ENCODE measurements at regions not wholly inside any gene's neighbourhood (a gene's known extent, or its start where the extent isn't known, plus 50 kb on each side); places are given as distances from the start of the nearest gene placed in this dataset.
A peak's percentile ranks its signal among the peaks of the same experiment; 100 is the strongest.

GRCh38 chr17:428414-428813 lies 75.8 kb upstream of the RPH3AL start:
- H3K27ac ChIP-seq (ENCODE audit: low read depth, low read length): no peak overlapping the region
- H3K27me3 ChIP-seq (ENCODE audit: control insufficient read depth, insufficient read depth, low read length): no peaks in the 10 kb centered on the region
- no peaks in the 10 kb centered on the region for H3K4me1 ChIP-seq (ENCODE audit: control insufficient read depth, insufficient read depth, low read length)
- DNase-seq (ENCODE audit: low read depth in 4 of 6, low spot score in 6 of 6): no peak
- peaks cover 1% of the 10 kb centered on the region for H3K9me3 ChIP-seq (ENCODE audit: control insufficient read depth, insufficient read depth, low read length)
- H3K36me3 ChIP-seq (ENCODE audit: control insufficient read depth, insufficient read depth, low read length): no peaks in the 10 kb centered on the region
- no peak overlapping the region for H3K4me3 ChIP-seq (ENCODE audit: low read depth, low read length)
- WGBS (ENCODE audit: insufficient coverage): 100% methylated on average over 2 of the region's 3 CpGs

DNA sequence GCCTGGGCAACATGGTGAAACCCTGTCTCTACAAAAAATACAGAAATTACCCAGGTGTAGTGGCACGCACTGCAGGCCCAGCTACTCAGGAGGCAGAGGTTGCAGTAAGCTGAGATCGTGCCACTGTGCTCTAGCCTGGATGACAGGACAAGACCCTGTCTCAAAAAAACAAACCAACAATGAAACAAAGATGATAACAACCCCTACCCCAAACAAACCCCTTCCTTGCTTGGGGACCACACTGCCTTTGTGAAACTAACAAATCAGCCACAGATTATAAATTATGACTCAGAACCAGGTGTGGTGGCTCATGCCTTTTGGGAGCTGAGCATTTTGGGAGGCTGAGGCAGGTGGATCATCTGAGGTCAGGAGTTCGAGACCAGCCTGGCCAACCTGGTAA lies 75.3 kb upstream of the RPH3AL start:
- no peak overlapping the region for H3K27ac ChIP-seq (ENCODE audit: low read depth, low read length)
- peaks cover 1% of the 10 kb centered on the region for H3K9me3 ChIP-seq (ENCODE audit: control insufficient read depth, insufficient read depth, low read length)
- no peak overlapping the region for H3K4me3 ChIP-seq (ENCODE audit: low read depth, low read length)
- H3K36me3 ChIP-seq (ENCODE audit: control insufficient read depth, insufficient read depth, low read length): no peaks in the 10 kb centered on the region
- DNase-seq (ENCODE audit: low read depth in 4 of 6, low spot score in 6 of 6): no peak
- no peaks in the 10 kb centered on the region for H3K27me3 ChIP-seq (ENCODE audit: control insufficient read depth, insufficient read depth, low read length)
- 66% methylated on average over 2 of the region's 3 CpGs for WGBS (ENCODE audit: insufficient coverage)
- no peaks in the 10 kb centered on the region for H3K4me1 ChIP-seq (ENCODE audit: control insufficient read depth, insufficient read depth, low read length)

DNA sequence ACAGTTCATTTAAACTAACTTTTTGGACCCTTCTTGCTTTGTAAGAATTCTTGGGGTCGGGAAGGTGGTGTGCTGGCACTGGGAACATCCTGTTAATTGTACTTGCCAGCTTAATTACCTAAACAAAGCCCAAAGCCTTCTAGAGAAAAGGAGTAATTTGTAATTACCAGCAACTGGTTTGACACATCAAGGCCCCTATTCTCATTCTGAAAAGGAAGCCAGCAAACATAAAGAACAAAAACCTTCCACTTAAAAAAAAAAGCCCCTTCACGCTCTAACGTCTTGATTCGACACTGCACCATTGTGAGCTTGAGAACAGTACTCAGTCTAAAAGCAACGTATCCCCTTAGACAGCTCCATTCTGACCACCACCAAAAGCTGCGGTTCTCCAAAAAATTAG lies 74.7 kb upstream of the RPH3AL start:
- H3K27ac ChIP-seq (ENCODE audit: low read depth, low read length): no peak overlapping the region
- no peak overlapping the region for H3K4me3 ChIP-seq (ENCODE audit: low read depth, low read length)
- no peaks in the 10 kb centered on the region for H3K27me3 ChIP-seq (ENCODE audit: control insufficient read depth, insufficient read depth, low read length)
- peak in 1 of 6 donors; percentile 20 for DNase-seq (ENCODE audit: low read depth in 4 of 6, low spot score in 6 of 6)
- H3K9me3 ChIP-seq (ENCODE audit: control insufficient read depth, insufficient read depth, low read length): peaks cover 1% of the 10 kb centered on the region
- no peaks in the 10 kb centered on the region for H3K4me1 ChIP-seq (ENCODE audit: control insufficient read depth, insufficient read depth, low read length)
- H3K36me3 ChIP-seq (ENCODE audit: control insufficient read depth, insufficient read depth, low read length): peaks cover 3% of the 10 kb centered on the region
- WGBS (ENCODE audit: insufficient coverage): 17% methylated on average over 3 of the region's 6 CpGs

DNA sequence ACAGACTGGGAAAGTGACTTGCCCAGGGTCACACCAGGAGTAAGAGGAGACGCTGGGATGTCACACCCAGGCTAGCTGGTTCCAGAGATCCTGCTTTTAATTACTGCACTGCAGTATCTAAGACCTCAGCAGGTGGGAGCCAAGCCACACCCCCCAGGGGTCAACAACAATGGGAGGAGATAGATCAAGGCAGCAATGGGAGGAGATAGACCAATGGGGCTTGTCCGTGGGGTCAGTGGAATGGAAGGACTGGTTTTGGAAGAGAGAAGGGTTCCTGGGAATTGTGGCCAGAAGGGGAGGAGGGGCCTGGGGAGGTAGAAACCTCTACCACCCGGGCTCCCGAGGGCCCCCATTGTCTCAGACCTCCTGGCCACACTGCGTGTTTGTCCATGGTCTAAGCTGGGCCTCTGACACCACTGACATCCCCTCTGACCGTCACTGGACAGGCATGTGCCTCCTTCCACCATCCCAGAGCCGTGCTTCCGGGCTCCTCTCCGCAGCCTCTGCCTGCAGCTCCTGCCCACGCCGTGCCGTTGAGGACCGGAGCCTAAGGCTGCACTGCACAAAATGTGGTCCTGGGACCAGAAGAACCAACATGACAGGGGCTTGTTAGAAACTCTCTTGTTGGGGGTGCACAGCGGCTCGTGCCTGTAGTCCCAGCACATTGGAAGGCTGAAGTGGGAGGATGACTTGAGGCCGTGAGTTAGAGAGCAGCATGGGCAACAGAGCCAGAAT lies 69.8 kb upstream of the RPH3AL start:
- Histone ChIP-seq H3K4me3 (ENCODE audit: low read depth, low read length) (no peak overlapping the region), H3K27ac (ENCODE audit: low read depth, low read length) (no peak overlapping the region), H3K9me3 (ENCODE audit: control insufficient read depth, insufficient read depth, low read length) (no peaks in the 10 kb centered on the region), H3K27me3 (ENCODE audit: control insufficient read depth, insufficient read depth, low read length) (no peaks in the 10 kb centered on the region), H3K36me3 (ENCODE audit: control insufficient read depth, insufficient read depth, low read length) (peaks cover 7% of the 10 kb centered on the region), H3K4me1 (ENCODE audit: control insufficient read depth, insufficient read depth, low read length) (no peaks in the 10 kb centered on the region)
- DNase-seq (ENCODE audit: low read depth in 4 of 6, low spot score in 6 of 6): no peak
- WGBS (ENCODE audit: insufficient coverage): 71% methylated on average over 14 of the region's 16 CpGs

DNA sequence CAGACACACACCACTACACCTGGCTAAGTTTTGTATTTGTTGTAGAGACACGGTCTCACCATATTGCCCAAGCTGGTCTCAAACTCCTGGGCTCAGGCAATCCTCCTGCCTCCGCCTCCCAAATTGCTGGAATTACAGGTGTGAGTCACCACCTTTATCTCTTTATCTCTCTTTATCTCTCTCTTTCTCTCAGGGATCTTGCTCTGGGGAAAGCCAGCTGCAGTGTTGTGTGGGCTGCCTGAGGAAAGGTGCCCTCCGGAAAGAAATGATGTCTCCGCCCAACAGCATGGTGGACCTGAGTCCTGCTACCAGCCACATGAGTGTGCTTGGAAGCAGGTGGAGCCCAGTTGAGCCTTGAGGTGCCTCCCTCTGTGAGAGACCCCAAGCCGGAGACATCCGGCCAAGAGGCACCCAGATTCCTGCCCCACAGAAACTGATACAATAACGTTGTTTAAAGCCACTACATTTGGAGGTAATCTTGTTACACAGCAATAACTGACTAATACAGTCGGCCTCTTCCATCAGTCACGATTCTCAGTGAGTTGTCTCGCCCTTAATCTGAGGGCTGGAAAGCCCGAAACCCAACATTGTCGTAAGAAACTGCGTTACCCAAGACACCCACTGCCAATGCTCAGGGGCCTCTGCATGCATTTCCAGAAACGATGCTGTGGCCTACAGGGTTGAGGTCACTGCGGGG lies 68.0 kb upstream of the RPH3AL start:
- DNase-seq (ENCODE audit: low read depth in 4 of 6, low spot score in 6 of 6): no peak
- Histone ChIP-seq H3K9me3 (ENCODE audit: control insufficient read depth, insufficient read depth, low read length) (no peaks in the 10 kb centered on the region), H3K27me3 (ENCODE audit: control insufficient read depth, insufficient read depth, low read length) (no peaks in the 10 kb centered on the region), H3K27ac (ENCODE audit: low read depth, low read length) (no peak overlapping the region), H3K4me1 (ENCODE audit: control insufficient read depth, insufficient read depth, low read length) (no peaks in the 10 kb centered on the region), H3K4me3 (ENCODE audit: low read depth, low read length) (no peak overlapping the region), H3K36me3 (ENCODE audit: control insufficient read depth, insufficient read depth, low read length) (peaks cover 17% of the 10 kb centered on the region)
- WGBS (ENCODE audit: insufficient coverage): 96% methylated on average over 15 of the region's 15 CpGs

DNA sequence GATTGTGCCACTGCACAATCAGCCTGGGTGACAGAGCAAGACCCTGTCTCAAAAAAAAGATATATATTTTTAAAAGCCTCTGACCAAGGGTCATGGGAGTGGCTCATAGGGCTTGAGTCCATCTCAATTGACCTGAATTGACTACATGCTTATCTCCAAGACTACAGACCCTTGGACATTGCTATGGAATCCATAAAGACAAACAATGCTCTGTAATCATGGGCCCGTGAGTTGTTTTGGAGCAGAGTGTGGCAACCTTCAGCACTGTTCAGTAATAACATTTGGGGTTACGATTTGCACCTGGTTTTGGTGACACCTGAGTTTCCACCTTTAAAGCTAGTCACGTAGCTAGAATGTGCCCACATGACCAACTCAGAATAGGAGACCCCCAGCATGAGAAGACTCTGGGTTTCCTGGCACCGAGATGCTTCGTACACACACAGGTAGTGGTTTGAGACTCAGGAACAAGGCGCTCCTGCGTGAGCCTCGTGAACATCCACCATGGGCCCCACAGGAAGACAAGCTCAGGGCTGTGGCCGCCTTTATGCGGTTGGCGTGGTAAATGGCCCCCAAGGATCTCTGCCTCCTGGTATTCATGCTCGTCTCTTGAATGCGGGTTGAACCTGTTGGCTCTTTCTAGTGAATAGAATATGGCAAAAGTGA lies 66.6 kb upstream of the RPH3AL start:
- 91% methylated on average over 13 of the region's 13 CpGs for whole genome bisulfite sequencing (ENCODE audit: insufficient coverage)
- H3K4me3 ChIP-seq (ENCODE audit: low read depth, low read length): no peak overlapping the region
- H3K4me1 ChIP-seq (ENCODE audit: control insufficient read depth, insufficient read depth, low read length): no peaks in the 10 kb centered on the region
- H3K9me3 ChIP-seq (ENCODE audit: control insufficient read depth, insufficient read depth, low read length): no peaks in the 10 kb centered on the region
- no peak overlapping the region for H3K27ac ChIP-seq (ENCODE audit: low read depth, low read length)
- H3K36me3 ChIP-seq (ENCODE audit: control insufficient read depth, insufficient read depth, low read length): peaks cover 30% of the 10 kb centered on the region
- H3K27me3 ChIP-seq (ENCODE audit: control insufficient read depth, insufficient read depth, low read length): no peaks in the 10 kb centered on the region
- no peak for DNase-seq (ENCODE audit: low read depth in 4 of 6, low spot score in 6 of 6)

- WGBS (ENCODE audit: insufficient coverage): 90% methylated on average over 5 of the region's 8 CpGs
- no peak for DNase-seq (ENCODE audit: low read depth in 4 of 6, low spot score in 6 of 6)
- Histone ChIP-seq H3K9me3 (ENCODE audit: control insufficient read depth, insufficient read depth, low read length) (no peaks in the 10 kb centered on the region), H3K36me3 (ENCODE audit: control insufficient read depth, insufficient read depth, low read length) (peaks cover 37% of the 10 kb centered on the region), H3K27me3 (ENCODE audit: control insufficient read depth, insufficient read depth, low read length) (no peaks in the 10 kb centered on the region), H3K27ac (ENCODE audit: low read depth, low read length) (no peak overlapping the region), H3K4me1 (ENCODE audit: control insufficient read depth, insufficient read depth, low read length) (no peaks in the 10 kb centered on the region), H3K4me3 (ENCODE audit: low read depth, low read length) (no peak overlapping the region)
Observed at GRCh38 chr17:418421-418751, 65.8 kb upstream of the RPH3AL start.

GRCh38 chr17:417691-418420 lies 65.2 kb upstream of the RPH3AL start:
- WGBS (ENCODE audit: insufficient coverage): 94% methylated on average over 15 of the region's 16 CpGs

DNA sequence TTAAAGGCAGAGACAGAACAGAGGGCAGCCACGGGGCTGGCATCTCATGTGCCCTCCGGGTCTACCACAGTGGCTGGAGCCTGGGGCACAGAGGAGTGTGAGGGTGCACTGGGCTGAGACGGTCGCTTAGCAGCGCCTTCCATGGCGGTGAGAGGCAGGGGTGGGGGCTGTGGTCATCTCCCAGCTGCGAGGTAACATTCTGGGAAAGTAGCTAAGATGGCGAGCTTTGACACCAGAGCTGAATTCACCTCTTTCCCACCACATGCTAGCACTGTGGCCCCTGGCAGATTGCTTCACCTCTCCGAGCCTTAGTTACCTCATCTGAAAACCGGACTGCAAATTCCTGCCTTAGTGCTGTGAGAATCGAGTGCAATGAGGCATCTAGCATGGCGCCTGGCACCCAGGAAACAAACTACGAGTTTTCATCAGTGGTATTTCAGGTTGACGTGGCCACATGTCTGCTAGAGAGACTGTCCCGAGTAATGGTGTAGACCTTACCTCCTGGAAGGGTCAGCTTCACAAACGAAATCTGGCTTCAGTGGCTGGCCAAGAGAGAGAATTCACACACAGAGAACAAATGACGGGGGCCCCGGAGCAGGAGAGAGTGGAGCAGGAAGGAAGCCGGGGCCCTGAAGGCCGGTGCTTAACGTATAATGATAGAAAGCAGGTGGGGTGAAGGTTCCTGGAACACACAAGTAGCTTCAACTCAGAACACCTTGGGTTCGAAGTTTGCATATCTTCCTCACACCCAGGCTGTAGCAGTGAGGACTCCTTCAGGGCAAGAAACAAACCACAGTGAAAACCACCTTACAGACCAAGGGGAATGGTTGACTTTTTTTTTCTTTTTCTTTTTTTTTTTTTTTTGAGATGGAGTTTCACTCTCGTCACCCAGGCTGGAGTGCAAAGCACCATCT lies 63.9 kb upstream of the RPH3AL start:
- WGBS (ENCODE audit: insufficient coverage): 85% methylated on average over 13 of the region's 23 CpGs
- Histone ChIP-seq H3K4me3 (ENCODE audit: low read depth, low read length) (no peak overlapping the region), H3K27ac (ENCODE audit: low read depth, low read length) (no peak overlapping the region), H3K36me3 (ENCODE audit: control insufficient read depth, insufficient read depth, low read length) (peaks cover 45% of the 10 kb centered on the region), H3K9me3 (ENCODE audit: control insufficient read depth, insufficient read depth, low read length) (no peaks in the 10 kb centered on the region), H3K4me1 (ENCODE audit: control insufficient read depth, insufficient read depth, low read length) (peaks cover 10% of the 10 kb centered on the region), H3K27me3 (ENCODE audit: control insufficient read depth, insufficient read depth, low read length) (no peaks in the 10 kb centered on the region)
- no peak for DNase-seq (ENCODE audit: low read depth in 4 of 6, low spot score in 6 of 6)

More at GRCh38 chr17:417691-418420, 65.2 kb upstream of the RPH3AL start:
- no peak for DNase-seq (ENCODE audit: low read depth in 4 of 6, low spot score in 6 of 6)
- Histone ChIP-seq H3K27ac (ENCODE audit: low read depth, low read length) (no peak overlapping the region), H3K4me1 (ENCODE audit: control insufficient read depth, insufficient read depth, low read length) (peaks cover under 1% of the 10 kb centered on the region), H3K27me3 (ENCODE audit: control insufficient read depth, insufficient read depth, low read length) (no peaks in the 10 kb centered on the region), H3K9me3 (ENCODE audit: control insufficient read depth, insufficient read depth, low read length) (no peaks in the 10 kb centered on the region), H3K36me3 (ENCODE audit: control insufficient read depth, insufficient read depth, low read length) (peaks cover 41% of the 10 kb centered on the region), H3K4me3 (ENCODE audit: low read depth, low read length) (no peak overlapping the region)
